Myocyte (in vitro differentiated cells): ENCODE measurements at regions not wholly inside any gene's neighbourhood (a gene's known extent, or its start where the extent isn't known, plus 50 kb on each side); places are given as distances from the start of the nearest gene placed in this dataset.
"Not testable (repeated sequence)": the region's sequence is repeated elsewhere in the genome, so short reads cannot be mapped to it uniquely, and the experiment has no call there.

Experiments
- DNase-seq: peaks from one replicate; pipeline ENCODE4 v3.0.0-alpha.2; 2012; ENCODE audit warnings: low read depth

DNA sequence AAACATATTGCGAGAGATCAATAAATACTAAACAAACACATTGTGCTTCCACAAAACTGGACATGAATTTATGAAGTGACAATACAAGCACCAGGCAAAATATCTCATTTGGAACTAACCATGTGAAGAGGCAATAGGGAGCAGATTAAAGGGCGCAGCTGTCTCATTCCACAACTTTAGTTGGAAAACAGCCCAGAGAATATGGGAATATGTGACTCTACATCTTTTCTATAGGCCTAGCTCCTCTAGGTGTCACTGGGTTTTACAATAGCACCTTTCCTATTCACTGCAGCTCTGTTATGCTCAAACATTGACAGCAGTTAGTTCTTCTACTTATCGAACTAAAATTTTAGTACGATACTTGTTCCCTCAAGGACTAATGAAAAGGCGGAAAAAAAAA is 866.3 kb upstream of the GBE1 start:
- DNase-seq, result no peak

DNA sequence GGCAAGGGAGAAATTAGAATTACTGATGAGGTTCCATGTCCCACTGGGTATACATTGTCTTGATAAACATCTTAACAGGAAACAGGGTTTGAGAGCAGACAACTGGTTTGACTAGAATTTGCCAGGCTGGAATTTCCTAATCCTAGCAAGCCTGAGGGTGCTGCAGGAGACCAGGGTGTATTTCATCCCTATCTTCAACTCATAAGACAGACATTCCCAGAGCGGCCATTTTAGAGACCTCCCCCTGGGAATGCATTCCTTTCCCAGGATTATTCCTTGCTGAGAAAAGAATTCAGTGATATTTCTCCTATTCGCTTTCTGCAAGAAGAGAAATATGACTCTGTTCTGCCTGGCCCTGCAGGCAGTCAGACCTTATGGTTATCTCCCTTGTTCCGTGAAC is 859.3 kb upstream of the GBE1 start:
- not testable (repeated sequence) for DNase-seq

DNA sequence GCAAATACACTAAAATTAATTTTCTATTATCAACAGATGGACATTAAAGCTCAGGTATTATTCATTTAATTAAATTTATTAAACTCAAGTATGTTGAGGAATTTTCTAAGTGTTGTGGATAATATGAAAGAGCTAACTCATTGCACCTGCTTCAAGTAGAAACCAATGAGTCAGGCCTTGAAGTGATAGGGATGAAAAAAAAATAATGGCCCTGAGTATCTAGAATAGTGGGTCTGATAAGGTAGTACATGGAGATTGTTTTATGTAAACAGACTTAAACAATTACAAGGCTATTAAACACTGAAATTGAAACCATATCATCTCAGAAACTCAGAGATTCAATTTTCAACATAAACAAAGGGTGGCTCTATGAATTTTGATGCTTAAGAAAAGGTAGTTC is 857.1 kb upstream of the GBE1 start:
- DNase-seq, result no peak

DNA sequence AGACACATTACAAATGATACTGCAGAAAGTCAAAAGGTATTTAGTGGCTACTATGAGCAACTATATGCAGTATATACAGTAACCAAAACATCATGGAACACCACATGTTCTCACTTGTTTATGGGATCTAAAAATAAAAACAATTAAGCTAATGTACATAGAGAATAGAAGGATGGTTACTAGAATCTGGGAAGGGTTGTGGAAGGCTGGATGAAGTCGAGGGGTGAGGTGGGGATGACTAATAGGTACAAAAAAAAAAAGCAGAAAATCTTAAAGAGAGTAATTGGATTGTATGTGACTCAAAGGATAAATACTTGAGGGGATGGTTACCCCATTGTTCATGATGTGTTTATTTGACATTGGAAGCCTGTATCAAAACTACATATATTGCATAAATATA is 848.8 kb upstream of the GBE1 start:
- DNase-seq, result no peak

DNA sequence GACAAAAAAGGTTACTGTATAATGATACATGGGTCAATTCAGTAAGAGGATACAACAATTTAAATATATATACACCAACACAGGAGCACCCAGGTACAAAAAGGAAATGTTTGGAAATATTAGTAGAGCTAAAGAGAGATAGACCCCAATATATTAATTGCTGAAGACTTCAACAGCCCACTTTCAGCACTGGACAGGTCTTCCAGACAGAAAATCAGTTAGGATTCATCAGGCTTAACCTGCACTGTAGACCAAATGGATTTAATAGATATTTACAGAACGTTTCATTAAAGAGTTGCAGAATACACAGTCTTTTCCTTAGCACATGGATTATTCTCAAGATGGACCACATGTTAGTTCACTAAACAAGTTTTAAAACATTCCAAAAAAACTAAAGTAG is 845.9 kb upstream of the GBE1 start:
- no peak for DNase-seq

DNA sequence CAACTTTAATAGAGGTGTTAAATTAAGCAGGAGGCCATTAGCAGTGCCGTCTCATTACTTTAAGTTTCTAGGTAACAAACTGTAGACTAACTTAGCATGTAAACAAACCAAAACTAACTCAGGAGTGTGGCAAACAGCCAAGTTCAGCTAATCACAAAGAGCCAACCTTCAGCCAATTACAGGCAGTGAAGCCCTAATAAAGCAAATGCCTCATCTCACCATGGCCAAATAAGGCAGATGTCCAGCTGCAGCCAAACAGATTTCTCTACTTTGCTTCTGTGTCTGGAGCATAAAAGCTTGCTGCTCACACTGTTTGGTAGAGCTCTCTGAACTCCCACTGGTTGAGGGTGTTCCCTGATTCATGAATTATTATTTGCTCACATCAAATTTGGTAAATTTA is 835.4 kb upstream of the GBE1 start:
- no peak for DNase-seq

DNA sequence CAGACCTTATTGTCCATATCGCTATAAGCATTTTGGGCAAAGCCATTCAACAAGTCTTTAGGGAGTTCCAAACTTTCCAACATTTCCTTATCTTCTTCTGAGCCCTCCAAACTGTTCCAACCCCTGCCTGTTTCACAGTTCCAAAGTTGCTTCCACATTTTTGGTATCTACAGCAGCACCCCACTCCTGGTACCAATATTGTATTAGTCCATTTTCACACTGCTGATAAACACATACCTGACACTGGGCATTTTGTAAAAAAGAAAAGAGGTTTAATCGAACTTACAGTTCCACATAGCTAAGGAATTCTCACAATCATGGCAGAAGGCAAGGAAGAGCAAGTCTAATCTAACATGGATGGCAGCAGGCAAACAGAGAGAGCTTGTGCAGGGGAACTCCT is 834.1 kb upstream of the GBE1 start:
- DNase-seq, result no peak

DNA sequence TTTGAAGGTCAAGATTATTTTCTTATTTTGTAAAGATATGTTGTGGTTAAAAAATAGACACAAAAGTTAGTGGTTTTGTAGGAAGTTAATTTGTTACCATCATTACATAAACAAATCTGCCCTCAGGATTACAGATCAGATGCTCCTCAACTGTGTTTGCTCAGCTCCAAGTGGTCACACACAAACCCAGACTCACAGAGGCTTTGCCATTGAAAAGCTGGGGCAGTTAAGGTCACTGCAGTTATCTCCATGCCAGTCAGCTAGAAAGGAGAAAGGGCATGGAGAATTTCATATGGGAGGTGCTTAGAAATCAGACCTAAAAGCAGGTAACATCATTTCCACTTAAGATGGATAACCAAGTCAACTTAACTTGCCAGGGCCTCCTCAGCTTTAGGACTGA is 825.7 kb upstream of the GBE1 start:
- DNase-seq, result no peak

DNA sequence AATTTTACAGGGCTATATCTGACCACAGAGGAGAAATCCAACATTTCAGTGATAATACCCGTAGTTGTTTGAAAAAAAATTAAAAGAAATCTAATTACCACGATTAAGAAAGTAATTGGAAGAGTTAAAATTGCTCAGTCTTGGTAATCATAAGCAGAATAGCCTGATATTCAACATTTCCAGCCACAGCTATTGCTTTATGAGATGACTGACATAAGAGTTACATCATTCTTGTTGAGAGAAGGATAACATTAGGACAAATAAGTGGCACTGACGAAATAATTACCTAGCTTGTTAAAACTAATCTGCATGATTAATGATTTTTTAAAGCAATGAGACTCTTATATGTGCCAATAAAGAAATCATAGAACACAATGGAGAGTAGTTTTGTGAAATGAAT is 825.0 kb upstream of the GBE1 start:
- no peak for DNase-seq

DNA sequence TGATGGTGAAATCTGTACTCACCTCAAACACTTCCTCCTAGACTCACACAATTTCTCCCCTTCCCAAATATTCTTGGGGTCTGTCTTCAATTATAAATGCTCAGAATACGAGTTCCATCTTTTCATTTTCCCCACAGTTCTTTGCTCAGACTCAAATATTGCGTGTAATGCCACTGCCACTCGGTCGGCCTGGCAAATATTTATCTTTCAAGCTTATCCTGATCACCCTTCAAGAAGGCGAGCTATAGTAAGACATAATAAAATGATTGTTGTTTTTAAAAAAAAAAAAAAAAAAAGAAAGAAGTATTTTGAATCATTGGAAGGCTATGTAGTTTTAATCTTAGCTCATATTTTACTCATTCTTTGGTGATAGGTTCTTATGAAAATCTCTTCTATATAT is 824.6 kb upstream of the GBE1 start:
- not testable (repeated sequence) for DNase-seq

DNA sequence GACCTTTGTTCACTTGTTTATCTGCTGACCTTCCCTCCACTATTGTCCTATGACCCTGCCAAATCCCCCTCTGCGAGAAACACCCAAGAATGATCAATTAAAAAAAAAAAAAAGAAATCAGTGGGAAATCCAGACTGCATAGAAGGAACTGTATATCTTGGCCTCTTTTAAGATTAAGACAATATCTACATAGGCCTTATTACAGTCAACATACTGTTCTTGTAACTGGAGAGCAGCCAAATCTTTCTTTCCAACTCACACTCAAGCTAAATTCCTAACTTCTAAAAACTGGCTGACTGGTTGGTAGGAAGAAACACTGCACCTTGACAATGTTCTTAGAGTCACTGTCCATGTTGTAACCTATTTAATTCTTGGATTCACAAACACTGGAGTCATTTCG is 824.1 kb upstream of the GBE1 start:
- not testable (repeated sequence) for DNase-seq

DNA sequence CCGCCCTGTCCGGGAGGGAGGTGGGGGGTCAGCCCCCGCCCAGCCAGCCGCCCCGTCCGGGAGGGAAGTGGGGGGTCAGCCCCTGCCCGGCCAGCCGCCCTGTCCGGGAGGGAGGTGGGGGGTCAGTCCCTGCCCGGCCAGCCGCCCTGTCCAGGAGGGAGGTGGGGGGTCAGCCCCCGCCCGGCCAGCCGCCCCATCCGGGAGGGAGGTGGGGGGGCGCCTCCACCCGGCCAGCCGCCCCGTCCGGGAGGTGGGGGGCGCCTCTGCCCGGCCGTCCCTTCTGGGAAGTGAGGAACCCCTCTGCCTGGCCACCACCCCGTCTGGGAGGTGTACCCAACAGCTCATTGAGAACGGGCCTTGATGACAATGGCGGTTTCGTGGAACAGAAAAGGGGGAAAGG is 823.4 kb upstream of the GBE1 start:
- DNase-seq, result not testable (repeated sequence)

DNA sequence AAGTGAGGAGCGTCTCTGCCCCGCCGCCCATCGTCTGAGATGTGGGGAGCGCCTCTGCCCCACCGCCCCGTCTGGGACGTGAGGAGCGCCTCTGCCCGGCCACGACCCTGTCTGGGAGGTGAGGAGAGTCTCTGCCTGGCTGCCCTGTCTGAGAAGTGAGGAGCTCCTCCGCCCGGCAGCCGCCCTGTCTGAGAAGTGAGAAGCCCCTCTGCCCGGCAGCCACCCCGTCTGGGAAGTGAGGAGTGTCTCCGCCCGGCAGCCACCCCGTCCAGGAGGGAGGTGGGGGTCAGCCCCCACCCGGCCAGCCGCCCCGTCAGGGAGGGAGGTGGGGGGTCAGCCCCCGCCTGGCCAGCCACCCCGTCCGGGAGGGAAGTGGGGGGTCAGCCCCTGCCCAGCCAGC is 823.0 kb upstream of the GBE1 start:
- not testable (repeated sequence) for DNase-seq

DNA sequence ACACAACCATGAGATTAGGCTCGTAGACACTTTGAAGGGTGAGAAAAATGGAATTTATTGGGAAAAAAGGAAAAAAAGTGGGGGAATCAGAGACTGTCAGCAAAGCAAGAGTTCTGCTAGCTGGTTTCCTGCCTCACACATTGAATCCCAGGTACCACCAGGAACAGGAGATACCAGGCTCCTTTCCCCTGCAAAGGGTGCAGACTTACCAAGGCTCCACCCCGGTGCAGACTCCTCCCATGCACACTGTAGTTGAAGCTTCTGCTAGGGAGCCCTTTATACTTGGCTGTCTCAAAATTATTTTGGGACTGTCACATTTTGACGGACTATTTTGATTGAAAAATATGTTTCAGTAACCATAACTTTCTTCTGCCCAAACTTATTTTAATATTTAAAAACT is 819.9 kb upstream of the GBE1 start:
- DNase-seq, result no peak

DNA sequence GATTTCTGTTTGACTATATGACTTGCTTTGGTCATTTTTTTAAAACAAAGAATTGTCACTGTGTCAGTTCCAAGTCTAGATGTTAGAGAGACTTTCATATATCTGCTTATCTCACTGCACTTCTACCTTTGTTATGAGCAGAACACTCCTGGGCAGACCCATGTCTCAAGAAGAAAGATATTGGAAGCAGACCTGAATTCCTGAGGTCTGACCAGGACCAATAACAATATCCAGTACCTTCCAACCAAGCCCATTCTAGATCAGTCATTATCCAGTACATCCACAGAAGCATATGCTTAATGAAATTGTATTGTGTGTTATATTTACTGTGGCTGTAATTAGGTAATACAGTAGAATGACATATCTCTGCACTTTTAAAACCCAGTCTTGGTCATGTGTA is 811.3 kb upstream of the GBE1 start:
- DNase-seq, result no peak

DNA sequence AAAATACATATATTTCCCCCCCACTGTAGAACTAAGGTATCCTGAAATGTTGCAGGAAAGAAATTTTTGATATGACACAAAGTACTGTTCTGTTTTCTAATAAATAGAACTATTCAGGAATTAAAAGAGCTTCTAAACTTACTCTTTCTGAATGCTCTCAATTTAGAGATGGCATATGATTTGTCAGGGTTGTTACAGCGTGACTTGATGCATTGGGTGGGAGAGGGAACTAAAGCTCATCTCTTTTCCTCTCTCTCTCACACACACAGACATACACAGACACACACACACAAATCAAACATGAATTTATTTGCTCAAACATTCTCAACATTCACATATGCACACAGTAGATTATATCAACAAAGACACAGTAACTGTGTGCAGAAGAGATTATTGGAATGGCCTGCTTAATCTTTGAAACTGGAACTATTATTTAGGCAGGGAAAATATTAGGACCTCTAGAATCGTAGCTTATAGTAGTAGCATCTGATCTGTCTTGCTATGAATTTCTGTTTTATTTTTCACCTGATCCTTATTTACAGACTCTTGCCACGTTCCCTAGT is 807.4 kb upstream of the GBE1 start:
- no peak for DNase-seq

DNA sequence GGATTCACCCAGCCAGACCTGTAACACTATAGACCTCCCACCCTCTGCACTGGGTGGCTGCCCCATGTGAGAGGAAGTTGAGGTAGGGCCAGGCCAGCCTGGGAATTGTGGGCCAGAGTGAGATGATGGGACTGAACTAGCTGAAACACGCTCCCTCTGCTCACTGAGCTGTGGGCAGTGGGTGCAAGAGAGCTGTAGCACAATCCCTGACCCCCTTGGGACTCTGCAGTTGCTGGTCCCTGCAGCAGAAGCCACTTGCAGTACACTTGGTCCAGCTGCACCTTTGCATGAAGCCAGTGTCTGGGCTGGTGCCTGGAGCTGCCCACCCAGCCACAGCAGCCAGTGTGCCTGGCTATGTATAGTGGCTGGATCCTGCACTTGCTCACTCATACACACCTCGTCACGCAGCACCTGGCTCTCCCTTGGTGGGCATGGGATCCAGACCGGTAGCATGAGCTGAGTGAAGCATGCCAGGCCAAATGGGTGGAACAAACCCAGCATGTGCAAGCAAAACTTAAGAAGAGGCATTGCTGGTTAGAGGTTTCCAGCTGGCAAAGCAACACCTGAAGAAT is 805.7 kb upstream of the GBE1 start:
- no peak for DNase-seq

DNA sequence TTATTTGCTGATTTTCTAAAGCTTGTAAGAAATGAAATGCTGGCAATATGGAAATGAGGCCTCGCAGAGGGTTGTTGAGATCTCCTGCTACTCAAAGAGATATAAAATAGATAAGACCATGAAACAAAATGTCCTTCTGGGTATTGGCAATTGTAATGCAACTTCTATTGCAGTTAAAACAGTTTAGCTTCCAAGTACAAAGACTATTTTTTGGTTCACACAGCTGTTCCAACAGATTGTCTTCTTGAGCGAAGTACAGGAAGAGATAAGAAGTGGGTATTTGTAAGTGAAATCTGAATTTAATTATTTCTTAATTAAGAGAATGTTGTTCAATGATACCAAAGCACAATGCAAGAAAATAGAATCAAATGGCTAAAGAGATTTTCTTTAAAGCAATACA is 801.5 kb upstream of the GBE1 start:
- DNase-seq, result no peak

DNA sequence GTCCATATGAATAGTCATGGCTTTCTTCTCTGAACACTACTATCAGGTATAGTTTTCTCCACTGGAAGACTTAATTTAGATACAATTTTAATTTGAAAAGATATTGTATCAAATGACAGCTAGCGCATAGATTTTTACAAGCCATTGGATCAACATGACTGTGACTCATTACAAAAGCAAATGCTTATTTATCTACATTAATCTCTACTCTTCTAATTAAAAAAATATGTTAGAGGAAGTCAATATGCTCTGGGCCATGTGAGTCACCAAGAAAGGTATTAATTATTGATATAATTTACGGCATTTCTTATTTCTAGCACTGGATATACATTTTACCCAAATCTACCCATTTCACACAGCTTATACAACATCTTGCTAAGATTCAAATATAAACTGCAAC is 800.3 kb upstream of the GBE1 start:
- no peak for DNase-seq

DNA sequence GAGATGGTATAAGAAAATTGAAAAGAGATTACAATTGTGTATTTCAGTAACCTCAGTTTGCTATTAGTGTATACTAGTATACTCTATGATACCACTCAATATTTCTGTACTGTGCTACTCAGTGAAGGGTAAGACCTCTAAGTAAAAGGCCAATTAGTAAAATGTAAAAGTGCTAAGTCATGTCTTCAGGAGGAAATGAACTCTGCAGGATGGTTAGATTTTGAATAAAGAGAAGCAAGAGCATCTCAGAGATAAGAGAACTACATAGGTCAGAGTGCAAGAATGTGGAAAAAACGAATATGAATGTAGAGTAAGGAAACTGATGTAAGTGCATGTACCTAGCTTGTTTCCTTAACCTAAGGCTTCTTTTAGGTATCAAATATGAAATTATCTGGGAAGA is 796.6 kb upstream of the GBE1 start:
- DNase-seq, result no peak

DNA sequence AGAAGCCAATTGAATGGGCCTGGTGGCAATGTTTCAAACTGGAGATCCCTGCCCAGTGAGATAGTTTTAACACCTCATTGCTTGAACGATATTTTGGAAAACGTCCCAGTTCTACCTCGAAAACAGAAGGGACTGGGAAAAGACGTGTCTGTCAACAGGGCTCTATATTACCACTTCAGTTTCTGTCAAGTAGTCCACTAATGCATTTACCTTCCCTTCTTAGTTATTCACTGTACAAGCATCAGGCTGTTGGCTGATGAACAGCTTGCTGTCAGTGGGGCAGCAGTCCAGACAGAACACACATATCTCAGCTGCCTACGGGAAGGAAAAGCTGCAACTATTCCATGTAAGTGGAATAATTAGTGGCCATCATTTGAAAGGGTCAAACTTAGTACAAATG is 794.7 kb upstream of the GBE1 start:
- no peak for DNase-seq

DNA sequence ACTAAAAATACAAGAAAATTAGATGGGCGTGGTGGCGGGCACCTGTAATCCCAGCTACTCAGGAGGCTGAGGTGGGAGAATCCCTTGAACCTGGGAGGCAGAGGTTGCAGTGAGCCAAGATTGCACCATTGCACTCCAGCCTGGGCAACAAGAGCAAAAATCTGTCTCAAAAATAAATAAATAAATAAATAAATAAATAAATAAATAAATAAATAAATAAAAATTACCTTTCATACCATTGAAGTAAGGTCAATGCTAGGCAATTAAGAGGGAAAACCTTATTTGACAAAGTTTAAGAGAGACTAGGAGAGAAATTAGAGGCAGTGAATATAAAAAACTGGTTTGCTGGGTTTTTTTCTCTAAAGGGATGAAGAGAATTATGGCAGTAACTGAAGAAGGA is 781.1 kb upstream of the GBE1 start:
- not testable (repeated sequence) for DNase-seq

DNA sequence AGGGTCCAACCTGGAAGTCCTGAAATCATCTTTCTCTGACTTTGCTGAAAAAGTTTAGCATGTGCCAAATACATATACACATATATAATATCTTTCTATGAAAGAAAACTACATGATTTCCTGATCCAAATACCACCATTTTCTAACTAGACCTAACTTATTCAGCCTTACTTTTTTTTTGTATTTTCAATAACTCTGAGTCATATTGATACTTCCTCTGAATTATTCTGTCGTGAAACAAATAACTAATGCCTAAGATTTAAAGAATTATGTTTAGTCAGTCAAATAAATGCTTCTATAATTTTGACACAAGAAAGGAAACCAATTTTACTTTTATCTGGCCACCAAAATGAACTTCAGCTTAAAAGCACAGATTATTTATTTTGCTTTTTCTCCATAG is 760.2 kb upstream of the GBE1 start:
- no peak for DNase-seq

DNA sequence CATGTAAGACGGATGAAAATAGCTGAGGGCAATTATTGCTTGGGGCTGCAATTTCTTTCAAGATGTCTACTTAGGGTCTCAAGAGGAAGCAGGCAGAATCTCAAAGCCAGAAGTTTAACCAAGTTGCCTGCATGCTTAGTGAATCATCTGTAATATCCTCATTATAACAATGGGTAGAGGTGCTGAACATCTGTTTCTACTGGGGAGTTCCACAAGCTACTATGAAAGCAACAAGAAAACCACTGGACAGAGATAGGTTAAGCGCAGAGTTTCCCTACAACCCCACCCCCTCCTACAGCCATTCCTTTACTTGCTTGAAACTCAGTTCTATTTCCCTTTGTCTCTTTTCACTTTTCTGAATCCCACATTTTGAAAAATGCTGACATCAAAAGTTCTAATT is 759.4 kb upstream of the GBE1 start:
- DNase-seq, result no peak
